ENCODE measurements at regions not wholly inside any gene's neighbourhood (a gene's known extent, or its start where the extent isn't known, plus 50 kb on each side); places are given as distances from the start of the nearest gene placed in this dataset.

DNA sequence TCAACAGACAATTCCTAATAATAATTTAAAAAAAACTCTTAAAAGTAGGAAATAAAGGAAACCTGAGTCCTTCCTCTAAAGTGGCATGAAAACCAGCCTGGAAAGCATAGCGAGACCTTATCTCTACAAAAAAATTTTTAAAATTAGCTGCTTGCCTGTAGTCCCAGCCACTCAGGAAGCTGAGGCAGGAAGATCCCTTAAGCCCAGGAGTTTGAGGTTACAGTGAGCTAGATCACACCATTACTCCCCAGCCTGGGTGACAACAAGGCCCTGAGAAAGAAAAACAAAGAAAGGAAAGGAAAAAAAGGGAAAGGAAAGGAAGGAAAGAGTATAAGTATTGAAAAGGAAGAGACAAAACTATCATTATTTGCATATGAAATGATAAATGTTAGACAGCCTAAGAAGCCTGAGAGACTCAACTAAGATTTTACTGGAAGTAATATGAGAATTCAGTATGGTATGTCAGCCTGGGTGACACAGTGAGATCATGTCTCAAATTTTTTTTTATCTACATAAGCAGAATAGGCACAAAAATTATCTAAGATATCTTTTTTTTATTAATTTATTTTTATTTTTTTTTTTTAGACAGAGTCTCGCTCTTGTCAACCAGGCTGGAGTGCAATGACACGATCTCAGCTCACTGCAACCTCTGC, 113.0 kb downstream of the GOSR1 start:
- no peak overlapping the region for H3K4me3 ChIP-seq (ENCODE audit: low read depth, low read length)
- TF ChIP-seq, protein P1, sequence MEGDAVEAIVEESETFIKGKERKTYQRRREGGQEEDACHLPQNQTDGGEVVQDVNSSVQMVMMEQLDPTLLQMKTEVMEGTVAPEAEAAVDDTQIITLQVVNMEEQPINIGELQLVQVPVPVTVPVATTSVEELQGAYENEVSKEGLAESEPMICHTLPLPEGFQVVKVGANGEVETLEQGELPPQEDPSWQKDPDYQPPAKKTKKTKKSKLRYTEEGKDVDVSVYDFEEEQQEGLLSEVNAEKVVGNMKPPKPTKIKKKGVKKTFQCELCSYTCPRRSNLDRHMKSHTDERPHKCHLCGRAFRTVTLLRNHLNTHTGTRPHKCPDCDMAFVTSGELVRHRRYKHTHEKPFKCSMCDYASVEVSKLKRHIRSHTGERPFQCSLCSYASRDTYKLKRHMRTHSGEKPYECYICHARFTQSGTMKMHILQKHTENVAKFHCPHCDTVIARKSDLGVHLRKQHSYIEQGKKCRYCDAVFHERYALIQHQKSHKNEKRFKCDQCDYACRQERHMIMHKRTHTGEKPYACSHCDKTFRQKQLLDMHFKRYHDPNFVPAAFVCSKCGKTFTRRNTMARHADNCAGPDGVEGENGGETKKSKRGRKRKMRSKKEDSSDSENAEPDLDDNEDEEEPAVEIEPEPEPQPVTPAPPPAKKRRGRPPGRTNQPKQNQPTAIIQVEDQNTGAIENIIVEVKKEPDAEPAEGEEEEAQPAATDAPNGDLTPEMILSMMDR (conservative IDR thresholded peaks at IDR 0.05; ENCODE audit: low read depth, low read length) = no peak
- DNase-seq (ENCODE audit: low read depth) = no peak

DNA sequence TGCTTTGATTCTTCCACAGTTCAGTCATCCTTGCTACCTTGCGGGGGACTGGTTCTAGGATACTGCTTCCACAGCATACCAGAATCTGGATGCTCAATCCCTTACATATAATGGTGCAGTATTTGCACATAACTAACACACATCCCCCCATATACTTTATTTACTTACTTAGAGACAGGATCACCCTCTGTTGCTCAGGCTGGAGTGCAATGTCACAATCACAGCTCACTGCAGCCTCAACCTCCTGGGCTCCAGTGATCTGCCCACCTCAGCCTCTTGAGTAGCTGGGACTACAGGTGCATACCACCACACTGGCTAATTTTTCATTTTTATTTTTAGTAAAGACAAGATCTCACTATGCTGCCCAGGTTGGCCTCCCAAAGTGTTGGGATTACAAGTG, 112.2 kb downstream of the GOSR1 start:
- H3K4me3 ChIP-seq (ENCODE audit: low read depth, low read length) = no peak overlapping the region
- TF ChIP-seq, protein P1 (conservative IDR thresholded peaks at IDR 0.05; ENCODE audit: low read depth, low read length) = no peak
- DNase-seq (ENCODE audit: low read depth) = no peak

DNA sequence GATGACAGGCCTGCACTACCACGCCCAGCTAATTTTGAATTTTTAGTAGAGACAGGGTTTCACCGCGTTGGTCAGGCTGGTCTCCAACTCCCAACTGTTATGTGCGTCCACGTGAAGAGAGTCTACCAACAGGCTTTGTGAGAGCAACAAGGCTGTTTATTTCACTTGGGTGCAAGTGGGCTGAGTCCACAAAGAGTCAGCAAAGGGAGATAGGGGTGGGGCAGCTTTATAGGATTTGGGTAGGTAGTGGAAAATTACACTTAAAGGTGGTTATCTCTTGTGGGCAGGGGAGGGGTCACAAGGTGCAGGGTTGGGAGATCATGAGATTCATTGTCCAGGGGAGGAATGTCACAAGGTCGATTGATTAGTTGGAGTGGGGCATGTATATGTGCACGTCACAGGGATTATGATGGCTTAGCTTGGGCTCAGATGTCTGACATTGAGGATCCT, 111.6 kb downstream of the GOSR1 start:
- DNase-seq (ENCODE audit: low read depth) = no peak
- TF ChIP-seq, protein P1 (conservative IDR thresholded peaks at IDR 0.05; ENCODE audit: low read depth, low read length) = no peak
- no peak overlapping the region for H3K4me3 ChIP-seq (ENCODE audit: low read depth, low read length)

DNA sequence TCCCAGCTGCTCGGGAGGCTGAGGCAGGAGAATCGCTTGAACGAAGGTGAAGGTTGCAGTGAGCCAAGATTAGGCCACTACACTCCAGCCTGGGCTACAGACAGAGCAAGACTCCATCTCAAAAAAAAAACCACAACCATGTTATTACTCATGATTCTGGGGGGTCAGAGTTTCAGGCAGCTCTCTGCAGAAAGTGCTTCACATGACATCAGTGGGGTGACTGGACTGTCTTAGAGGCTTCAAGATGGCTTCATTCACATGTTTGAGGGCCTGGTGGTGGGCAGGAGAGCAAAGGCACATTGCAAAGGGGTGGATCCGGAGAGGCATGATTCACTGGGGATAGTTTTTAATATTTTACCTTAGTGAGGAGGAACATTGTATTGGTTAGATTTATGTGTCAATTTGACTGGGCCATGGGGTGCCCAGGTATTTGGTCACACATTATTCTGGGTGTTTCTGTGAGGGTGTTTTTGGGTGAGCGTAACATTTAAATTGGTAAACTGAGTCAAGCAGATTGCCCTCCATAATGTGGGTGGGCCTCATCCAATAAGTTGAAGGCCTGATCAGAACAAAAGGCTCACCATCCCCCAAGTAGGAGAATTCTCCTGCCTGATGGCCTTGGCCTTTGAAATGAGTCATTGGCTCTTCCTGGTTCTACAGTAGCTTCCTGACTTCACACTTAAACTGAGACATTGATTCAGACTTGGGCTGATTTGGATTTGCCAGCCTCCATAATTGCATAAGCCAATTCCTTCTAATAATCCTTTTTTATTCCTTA, 109.8 kb downstream of the GOSR1 start:
- TF ChIP-seq, protein P1 (conservative IDR thresholded peaks at IDR 0.05; ENCODE audit: low read depth, low read length) = no peak
- no peak overlapping the region for H3K4me3 ChIP-seq (ENCODE audit: low read depth, low read length)
- DNase-seq (ENCODE audit: low read depth) = no peak

DNA sequence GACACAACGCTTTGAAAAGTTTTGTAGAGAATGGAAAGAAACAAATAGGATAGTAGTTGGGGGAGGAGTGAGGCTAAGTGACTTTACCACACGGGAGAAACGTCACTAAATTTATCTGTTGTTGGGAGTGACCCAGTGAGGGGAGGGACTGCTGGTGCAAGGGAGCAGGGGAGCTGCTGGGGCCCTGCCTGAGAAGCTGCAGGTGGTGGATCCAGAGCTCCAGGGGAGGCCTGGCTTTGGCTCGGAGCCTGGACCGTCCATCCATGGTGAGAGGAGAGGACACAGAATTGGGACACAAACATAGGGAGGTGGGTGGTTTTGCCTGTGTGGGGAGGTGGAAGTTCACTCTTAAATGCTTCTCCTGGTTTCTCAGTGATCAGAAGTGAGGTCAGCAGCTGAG, 107.6 kb downstream of the GOSR1 start:
- no peak for DNase-seq (ENCODE audit: low read depth)
- no peak overlapping the region for H3K4me3 ChIP-seq (ENCODE audit: low read depth, low read length)

DNA sequence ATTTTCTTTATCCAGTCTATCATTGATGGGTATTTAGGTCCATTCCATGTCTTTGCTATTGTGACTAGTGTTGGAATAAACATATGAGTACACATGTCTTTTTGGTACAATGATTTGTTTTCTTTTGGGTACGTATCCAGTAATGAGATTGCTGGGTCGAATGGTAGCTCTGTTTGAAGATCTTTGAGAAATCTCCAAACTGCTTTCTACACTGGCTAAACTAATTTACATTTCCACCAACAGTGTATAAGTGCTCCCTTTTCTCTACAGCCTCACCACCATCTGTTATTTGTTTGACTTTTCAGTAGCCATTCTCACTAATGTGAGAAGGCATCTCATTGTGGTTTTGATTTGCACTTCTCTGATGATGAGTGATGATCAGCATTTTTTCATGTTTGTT, 103.7 kb downstream of the GOSR1 start:
- no peak for DNase-seq (ENCODE audit: low read depth)
- TF ChIP-seq, protein P1 (conservative IDR thresholded peaks at IDR 0.05; ENCODE audit: low read depth, low read length) = no peak
- no peak overlapping the region for H3K4me3 ChIP-seq (ENCODE audit: low read depth, low read length)

More for the DNA sequence above, 107.6 kb downstream of the GOSR1 start:
- TF ChIP-seq, protein P1 (conservative IDR thresholded peaks at IDR 0.05; ENCODE audit: low read depth, low read length) = no peak
